Ectodermal cell (in vitro differentiated cells): ENCODE measurements at regions not wholly inside any gene's neighbourhood (a gene's known extent, or its start where the extent isn't known, plus 50 kb on each side); places are given as distances from the start of the nearest gene placed in this dataset.

Experiments
- H3K27ac ChIP-seq: 2 replicates; pipeline ENCODE4 v1.7.0; 2013; ENCODE audit warnings: mild to moderate bottlenecking, low read depth, low read length; ENCODE audit not compliant: insufficient read depth, poor library complexity, severe bottlenecking
- H3K27me3 ChIP-seq: 2 replicates; pipeline ENCODE4 v1.7.0; 2013; ENCODE audit warnings: mild to moderate bottlenecking, low read length; ENCODE audit not compliant: insufficient read depth, control insufficient read depth, poor library complexity, severe bottlenecking
- H3K36me3 ChIP-seq: one replicate; pipeline ENCODE4 v1.7.0; 2013; ENCODE audit warnings: low read length; ENCODE audit not compliant: control insufficient read depth, insufficient read depth
- H3K4me1 ChIP-seq: one replicate; pipeline ENCODE4 v1.7.0; 2013; ENCODE audit warnings: low read length; ENCODE audit not compliant: control insufficient read depth, insufficient read depth
- H3K4me3 ChIP-seq: 2 replicates; pipeline ENCODE4 v1.7.0; 2013; ENCODE audit warnings: low read depth, low read length, control low read depth; ENCODE audit not compliant: insufficient read depth
- H3K9me3 ChIP-seq: 2 replicates; pipeline ENCODE4 v1.7.0; 2013; ENCODE audit warnings: mild to moderate bottlenecking, low read length, moderate library complexity; ENCODE audit not compliant: control insufficient read depth
- WGBS, 2 experiments: methylation state at CpG; one replicate each; pipeline ENCODE4 v1.1.7; 2013; ENCODE audit warnings: missing lambda C conversion rate in 2 of 2; 5-methylcytosine and 5-hydroxymethylcytosine counted together

GRCh38 chr1:234721476-234722269, 111.7 kb upstream of the IRF2BP2 start:
- no peaks in the 10 kb centered on the region for H3K9me3 ChIP-seq
- H3K4me3 ChIP-seq = no peak overlapping the region
- no peak overlapping the region for H3K27ac ChIP-seq
- H3K36me3 ChIP-seq = no peaks in the 10 kb centered on the region
- peaks cover 46% of the 10 kb centered on the region for H3K4me1 ChIP-seq
- no peaks in the 10 kb centered on the region for H3K27me3 ChIP-seq
- WGBS, 2 experiments = 83 to 88% methylated on average over 12 of the region's 12 CpGs

- H3K4me3 ChIP-seq = no peak overlapping the region
- no peaks in the 10 kb centered on the region for H3K27me3 ChIP-seq
- peaks cover 38% of the 10 kb centered on the region for H3K4me1 ChIP-seq
- WGBS, 2 experiments = 96 to 97% methylated on average over 14 to 15 of the region's 15 CpGs
- H3K9me3 ChIP-seq = no peaks in the 10 kb centered on the region
- no peak overlapping the region for H3K27ac ChIP-seq
- H3K36me3 ChIP-seq = no peaks in the 10 kb centered on the region
Observed at GRCh38 chr1:234720709-234721441, 110.9 kb upstream of the IRF2BP2 start.

- Histone ChIP-seq H3K4me3 (no peak overlapping the region), H3K36me3 (no peaks in the 10 kb centered on the region), H3K4me1 (peaks cover 25% of the 10 kb centered on the region), H3K9me3 (no peaks in the 10 kb centered on the region), H3K27ac (no peak overlapping the region), H3K27me3 (no peaks in the 10 kb centered on the region)
- 79 to 85% methylated on average over 8 of the region's 8 CpGs for WGBS, 2 experiments
Observed at GRCh38 chr1:234719454-234720251, 109.7 kb upstream of the IRF2BP2 start.

- WGBS, 2 experiments = 91 to 94% methylated on average over 10 of the region's 10 CpGs
- Histone ChIP-seq H3K27me3 (no peaks in the 10 kb centered on the region), H3K36me3 (no peaks in the 10 kb centered on the region), H3K4me3 (no peak overlapping the region), H3K27ac (no peak overlapping the region), H3K9me3 (no peaks in the 10 kb centered on the region), H3K4me1 (peaks cover 19% of the 10 kb centered on the region)
Observed at GRCh38 chr1:234718496-234719453, 108.8 kb upstream of the IRF2BP2 start.

GRCh38 chr1:234716908-234717375, 107.0 kb upstream of the IRF2BP2 start:
- WGBS, 2 experiments = 92 to 96% methylated on average over 14 to 15 of the region's 15 CpGs
- no peak overlapping the region for H3K27ac ChIP-seq

GRCh38 chr1:234715252-234716014, 105.5 kb upstream of the IRF2BP2 start:
- H3K9me3 ChIP-seq = no peaks in the 10 kb centered on the region
- no peak overlapping the region for H3K4me3 ChIP-seq
- no peaks in the 10 kb centered on the region for H3K27me3 ChIP-seq
- H3K27ac ChIP-seq = no peak overlapping the region
- H3K36me3 ChIP-seq = no peaks in the 10 kb centered on the region
- peaks cover 4% of the 10 kb centered on the region for H3K4me1 ChIP-seq
- 94 to 95% methylated on average over 10 of the region's 10 CpGs for WGBS, 2 experiments

More at GRCh38 chr1:234716908-234717375, 107.0 kb upstream of the IRF2BP2 start:
- H3K9me3 ChIP-seq = no peaks in the 10 kb centered on the region
- H3K36me3 ChIP-seq = no peaks in the 10 kb centered on the region
- peaks cover 7% of the 10 kb centered on the region for H3K4me1 ChIP-seq
- H3K27me3 ChIP-seq = no peaks in the 10 kb centered on the region
- H3K4me3 ChIP-seq = no peak overlapping the region

GRCh38 chr1:234713859-234714258, 103.9 kb upstream of the IRF2BP2 start:
- Histone ChIP-seq H3K27me3 (no peaks in the 10 kb centered on the region), H3K9me3 (no peaks in the 10 kb centered on the region), H3K4me1 (no peaks in the 10 kb centered on the region), H3K27ac (no peak overlapping the region), H3K36me3 (no peaks in the 10 kb centered on the region), H3K4me3 (no peak overlapping the region)
- 91 to 92% methylated on average over 5 of the region's 5 CpGs for WGBS, 2 experiments

- Histone ChIP-seq H3K36me3 (no peaks in the 10 kb centered on the region), H3K27ac (no peak overlapping the region), H3K9me3 (no peaks in the 10 kb centered on the region), H3K4me1 (no peaks in the 10 kb centered on the region), H3K27me3 (no peaks in the 10 kb centered on the region), H3K4me3 (no peak overlapping the region)
- WGBS, 2 experiments = 94 to 97% methylated on average over 11 of the region's 11 CpGs
Observed at GRCh38 chr1:234713440-234713839, 103.5 kb upstream of the IRF2BP2 start.

GRCh38 chr1:234712891-234713305, 102.9 kb upstream of the IRF2BP2 start:
- Histone ChIP-seq H3K9me3 (no peaks in the 10 kb centered on the region), H3K36me3 (no peaks in the 10 kb centered on the region), H3K27ac (no peak overlapping the region), H3K4me3 (no peak overlapping the region), H3K27me3 (no peaks in the 10 kb centered on the region), H3K4me1 (no peaks in the 10 kb centered on the region)
- WGBS, 2 experiments = 92 to 93% methylated on average over 5 of the region's 5 CpGs
